Spleen (tissue), 7 donors: ENCODE measurements at regions not wholly inside any gene's neighbourhood (a gene's known extent, or its start where the extent isn't known, plus 50 kb on each side); places are given as distances from the start of the nearest gene placed in this dataset.

Experiments
- POLR2AphosphoS5 ChIP-seq, 3 donors: sonication (generic); formaldehyde crosslinking; IDR thresholded peaks; one replicate each; pipeline ENCODE4 v1.5.1; 2017; ENCODE audit warnings: antibody characterized with exemption in 3 of 3
- TF ChIP-seq, protein P1 (sequence below), 11 experiments: fragments of 200-600 bp in 7 of 11; fragments of 450-650 bp in 4 of 11; sonication (generic) in 4 of 11; IDR thresholded peaks in 8 of 11; conservative IDR thresholded peaks in 3 of 11; 1 replicate in 7 of 11; 2 replicates in 4 of 11; pipeline versions ENCODE4 v1.4.0 to v1.8.0; 2016 to 2021; ENCODE audit warnings: antibody characterized with exemption in 11 of 11, inconsistent platforms in 4 of 11, mild to moderate bottlenecking in 1 of 11
- donor health status: DM: no; HTN: no; CAD: no; lungs with moderate emphysema.
- donor health status: DM: no; HTN: no; CAD: no.
- donor health status: DM: no; HTN: no; CAD: no.

DNA sequence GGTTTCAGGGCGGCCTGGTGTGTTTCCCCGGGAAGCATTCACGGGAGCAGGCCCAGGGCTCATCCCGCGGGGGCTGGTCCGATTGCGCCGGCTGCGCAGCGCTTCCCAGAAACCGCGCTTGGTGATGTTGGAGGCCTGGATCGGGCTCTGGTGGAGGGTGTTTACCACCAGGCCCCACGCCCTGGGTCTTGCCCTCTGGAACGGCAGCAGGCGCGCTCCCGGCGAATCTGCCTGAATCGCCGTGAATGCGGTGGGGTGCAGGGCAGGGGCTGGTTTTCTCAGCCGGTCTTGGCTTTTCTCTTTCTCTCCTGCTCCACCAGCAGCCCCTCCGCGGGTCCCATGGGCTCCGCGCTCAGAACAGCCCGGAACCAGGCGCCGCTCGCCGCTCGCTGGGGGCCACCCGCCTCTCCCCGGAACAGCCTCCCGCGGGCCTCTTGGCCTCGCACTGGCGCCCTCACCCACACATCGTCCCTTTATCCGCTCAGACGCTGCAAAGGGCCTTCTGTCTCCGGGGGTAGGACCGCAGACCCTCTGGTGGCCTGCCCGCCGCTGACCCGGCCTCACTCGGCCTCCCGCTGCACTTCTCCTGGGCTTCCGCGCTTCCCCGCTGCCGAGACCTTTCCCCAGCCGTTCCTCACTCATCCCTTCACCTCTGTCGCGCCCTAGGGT, 69.4 kb upstream of the GJB6 start:
- TF ChIP-seq, protein P1, sequence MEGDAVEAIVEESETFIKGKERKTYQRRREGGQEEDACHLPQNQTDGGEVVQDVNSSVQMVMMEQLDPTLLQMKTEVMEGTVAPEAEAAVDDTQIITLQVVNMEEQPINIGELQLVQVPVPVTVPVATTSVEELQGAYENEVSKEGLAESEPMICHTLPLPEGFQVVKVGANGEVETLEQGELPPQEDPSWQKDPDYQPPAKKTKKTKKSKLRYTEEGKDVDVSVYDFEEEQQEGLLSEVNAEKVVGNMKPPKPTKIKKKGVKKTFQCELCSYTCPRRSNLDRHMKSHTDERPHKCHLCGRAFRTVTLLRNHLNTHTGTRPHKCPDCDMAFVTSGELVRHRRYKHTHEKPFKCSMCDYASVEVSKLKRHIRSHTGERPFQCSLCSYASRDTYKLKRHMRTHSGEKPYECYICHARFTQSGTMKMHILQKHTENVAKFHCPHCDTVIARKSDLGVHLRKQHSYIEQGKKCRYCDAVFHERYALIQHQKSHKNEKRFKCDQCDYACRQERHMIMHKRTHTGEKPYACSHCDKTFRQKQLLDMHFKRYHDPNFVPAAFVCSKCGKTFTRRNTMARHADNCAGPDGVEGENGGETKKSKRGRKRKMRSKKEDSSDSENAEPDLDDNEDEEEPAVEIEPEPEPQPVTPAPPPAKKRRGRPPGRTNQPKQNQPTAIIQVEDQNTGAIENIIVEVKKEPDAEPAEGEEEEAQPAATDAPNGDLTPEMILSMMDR (IDR thresholded peaks at IDR 0.05 in 8 of 11, conservative IDR thresholded peaks at IDR 0.05 in 3 of 11), result no peak
- TF ChIP-seq POLR2AphosphoS5 (IDR thresholded peaks at IDR 0.05), result no peak
